ENCODE measurements at regions not wholly inside any gene's neighbourhood (a gene's known extent, or its start where the extent isn't known, plus 50 kb on each side); places are given as distances from the start of the nearest gene placed in this dataset.

DNA sequence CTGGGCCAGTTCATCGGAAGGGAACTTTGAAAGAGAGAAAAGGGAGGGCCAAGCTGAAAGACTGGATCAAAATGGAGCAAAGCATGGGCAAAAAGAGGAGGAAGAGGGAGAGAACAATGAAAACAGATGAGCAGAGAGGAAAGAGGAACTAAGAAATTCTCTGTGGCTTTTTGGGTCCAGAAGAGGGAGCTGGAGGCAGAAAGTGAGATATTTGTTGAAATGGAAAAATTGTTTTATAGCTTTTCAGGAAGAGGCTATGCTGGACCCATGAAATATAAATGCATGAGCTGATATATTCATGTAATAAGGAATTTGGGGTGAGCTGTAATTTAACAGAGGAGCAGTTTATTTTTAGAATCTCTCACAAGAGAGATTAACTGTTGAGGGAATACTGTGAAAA lies 457.3 kb downstream of the DMAC1 start:
- TF ChIP-seq, protein P1, sequence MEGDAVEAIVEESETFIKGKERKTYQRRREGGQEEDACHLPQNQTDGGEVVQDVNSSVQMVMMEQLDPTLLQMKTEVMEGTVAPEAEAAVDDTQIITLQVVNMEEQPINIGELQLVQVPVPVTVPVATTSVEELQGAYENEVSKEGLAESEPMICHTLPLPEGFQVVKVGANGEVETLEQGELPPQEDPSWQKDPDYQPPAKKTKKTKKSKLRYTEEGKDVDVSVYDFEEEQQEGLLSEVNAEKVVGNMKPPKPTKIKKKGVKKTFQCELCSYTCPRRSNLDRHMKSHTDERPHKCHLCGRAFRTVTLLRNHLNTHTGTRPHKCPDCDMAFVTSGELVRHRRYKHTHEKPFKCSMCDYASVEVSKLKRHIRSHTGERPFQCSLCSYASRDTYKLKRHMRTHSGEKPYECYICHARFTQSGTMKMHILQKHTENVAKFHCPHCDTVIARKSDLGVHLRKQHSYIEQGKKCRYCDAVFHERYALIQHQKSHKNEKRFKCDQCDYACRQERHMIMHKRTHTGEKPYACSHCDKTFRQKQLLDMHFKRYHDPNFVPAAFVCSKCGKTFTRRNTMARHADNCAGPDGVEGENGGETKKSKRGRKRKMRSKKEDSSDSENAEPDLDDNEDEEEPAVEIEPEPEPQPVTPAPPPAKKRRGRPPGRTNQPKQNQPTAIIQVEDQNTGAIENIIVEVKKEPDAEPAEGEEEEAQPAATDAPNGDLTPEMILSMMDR (IDR thresholded peaks at IDR 0.05) = no peak
- TF ChIP-seq POLR2A (IDR thresholded peaks at IDR 0.05) = no peak
- TF ChIP-seq POLR2AphosphoS5 (IDR thresholded peaks at IDR 0.05) = no peak
- TF ChIP-seq EP300 (IDR thresholded peaks at IDR 0.05) = no peak
